IMR-90 (cell line): ENCODE measurements at regions not wholly inside any gene's neighbourhood (a gene's known extent, or its start where the extent isn't known, plus 50 kb on each side); places are given as distances from the start of the nearest gene placed in this dataset.

ENCODE experiments used
- ATAC-seq: fragments of 200-7000 bp; cut with Tn5 transposase; 2 replicates; pipeline ENCODE4 v1.9.1; 2020; ENCODE audit warnings: low read depth, mild to moderate bottlenecking, moderate library complexity
- BruUV-seq: library from RNA; stranded (reverse); fragments of 400-500 nt; replicated peaks from 2 replicates; lab custom pipeline; 2021; lab: Mats Ljungman, UMichigan
- CTCF ChIA-PET: fragments of 300-600 bp; formaldehyde crosslinking; extraction: SDS; loops from one replicate; lab custom pipeline; 2021; ENCODE audit warnings: antibody characterized with exemption; lab: Yijun Ruan, JAX
- POLR2A ChIA-PET: fragments of 300-600 bp; sonication (Branson Sonifier 250); formaldehyde crosslinking; loops from one replicate; lab custom pipeline; 2022; ENCODE audit warnings: antibody characterized with exemption; ENCODE audit not compliant: unreplicated experiment; lab: Charles Lee
- DNase-seq: peaks from one replicate; pipeline ENCODE4 v3.0.0; 2013
- H2AFZ ChIP-seq: replicated peaks from 2 replicates; pipeline ENCODE3; 2013; ENCODE audit warnings: low read length, mild to moderate bottlenecking; ENCODE audit not compliant: poor library complexity
- H2AK5ac ChIP-seq: 2 replicates; pipeline ENCODE4 v1.6.1; 2013; ENCODE audit warnings: low read depth, low read length, inconsistent platforms
- H2AK9ac ChIP-seq: replicated peaks from 2 replicates; pipeline ENCODE3; 2013; ENCODE audit warnings: mild to moderate bottlenecking, low read depth, low read length, moderate library complexity; ENCODE audit not compliant: poor library complexity
- H2BK120ac ChIP-seq: 2 replicates; pipeline ENCODE4 v1.6.1; 2013; ENCODE audit warnings: low read depth, low read length, inconsistent platforms
- H2BK15ac ChIP-seq: 3 replicates; pipeline ENCODE4 v1.6.1; 2013; ENCODE audit warnings: low read depth, low read length, inconsistent platforms
- H2BK20ac ChIP-seq: 2 replicates; pipeline ENCODE4 v1.6.1; 2013; ENCODE audit warnings: low read depth, mild to moderate bottlenecking, inconsistent platforms, low read length, moderate library complexity
- H2BK5ac ChIP-seq: 2 replicates; pipeline ENCODE4 v1.6.1; 2013; ENCODE audit warnings: mild to moderate bottlenecking, low read depth, low read length, inconsistent platforms; ENCODE audit not compliant: poor library complexity, severe bottlenecking
- H3K14ac ChIP-seq: replicated peaks from 2 replicates; pipeline ENCODE4 v1.6.1; 2013; ENCODE audit warnings: low read depth, low read length, inconsistent platforms
- H3K18ac ChIP-seq: 2 replicates; pipeline ENCODE4 v1.6.1; 2013; ENCODE audit warnings: low read depth, low read length, control low read depth
- H3K23ac ChIP-seq: 2 replicates; pipeline ENCODE4 v1.6.1; 2013; ENCODE audit warnings: low read depth, low read length, inconsistent platforms
- H3K27ac ChIP-seq: 2 replicates; pipeline ENCODE4 v1.5.1; 2013; ENCODE audit warnings: mild to moderate bottlenecking, control low read depth, low read length; ENCODE audit not compliant: insufficient read depth
- H3K27me3 ChIP-seq: 2 replicates; pipeline ENCODE4 v1.6.1; 2013; ENCODE audit warnings: low read length; ENCODE audit not compliant: control insufficient read depth, insufficient read depth
- H3K36me3 ChIP-seq: 2 replicates; pipeline ENCODE4 v1.6.1; 2013; ENCODE audit warnings: low read length, mixed read lengths; ENCODE audit not compliant: control insufficient read depth, insufficient read depth
- H3K4ac ChIP-seq: 2 replicates; pipeline ENCODE4 v1.6.1; 2013; ENCODE audit warnings: low read depth, low read length, inconsistent platforms
- H3K4me1 ChIP-seq: 2 replicates; pipeline ENCODE4 v1.6.1; 2013; ENCODE audit warnings: low read length, mixed read lengths; ENCODE audit not compliant: control insufficient read depth, insufficient read depth
- H3K4me2 ChIP-seq: 2 replicates; pipeline ENCODE4 v1.6.1; 2013; ENCODE audit warnings: low read depth, mild to moderate bottlenecking, control low read depth, low read length, moderate library complexity
- H3K4me3 ChIP-seq: 2 replicates; pipeline ENCODE4 v1.5.1; 2013; ENCODE audit warnings: low read depth, mild to moderate bottlenecking, control low read depth, low read length, moderate library complexity; ENCODE audit not compliant: insufficient read depth
- H3K56ac ChIP-seq: 2 replicates; pipeline ENCODE4 v1.6.1; 2013; ENCODE audit warnings: low read length, inconsistent platforms; ENCODE audit not compliant: insufficient read depth; ENCODE audit errors: extremely low read depth
- H3K79me1 ChIP-seq, 2 experiments: 2 replicates each; pipeline ENCODE4 v1.6.1; 2013; ENCODE audit warnings: low read length in 2 of 2, inconsistent platforms in 1 of 2, low read depth in 1 of 2
- H3K9ac ChIP-seq: 2 replicates; pipeline ENCODE4 v1.6.1; 2013; ENCODE audit warnings: low read depth, low read length, control low read depth
- H3K9me1 ChIP-seq: 2 replicates; pipeline ENCODE4 v1.6.1; 2013; ENCODE audit warnings: low read length, inconsistent platforms; ENCODE audit not compliant: insufficient read depth
- H3K9me3 ChIP-seq: 2 replicates; pipeline ENCODE4 v1.6.1; 2013; ENCODE audit warnings: low read length; ENCODE audit not compliant: control insufficient read depth, insufficient read depth
- H4K20me1 ChIP-seq: 2 replicates; pipeline ENCODE4 v1.6.1; 2013; ENCODE audit warnings: low read length, inconsistent platforms; ENCODE audit not compliant: insufficient read depth
- H4K5ac ChIP-seq: 2 replicates; pipeline ENCODE4 v1.6.1; 2013; ENCODE audit warnings: mild to moderate bottlenecking, low read depth, low read length, control low read depth
- H4K8ac ChIP-seq, 2 experiments: 2 replicates each; pipeline ENCODE4 v1.6.1; 2013; ENCODE audit warnings: low read depth in 2 of 2, low read length in 2 of 2, control low read depth in 1 of 2, inconsistent platforms in 1 of 2
- H4K91ac ChIP-seq: 2 replicates; pipeline ENCODE4 v1.6.1; 2013; ENCODE audit warnings: low read depth, low read length, inconsistent platforms; ENCODE audit not compliant: insufficient read depth
- BHLHE40 ChIP-seq: fragments of 150-350 bp; IDR thresholded peaks from 2 replicates; pipeline ENCODE4 v1.6.1; 2016; ENCODE audit warnings: mild to moderate bottlenecking, low read depth, low read length
- CEBPB ChIP-seq: IDR thresholded peaks from 2 replicates; pipeline ENCODE4 v1.6.1; 2012; ENCODE audit warnings: low read depth, low read length, improper control_type of control experiment
- CHD1 ChIP-seq: IDR thresholded peaks from 2 replicates; pipeline ENCODE4 v1.6.1; 2012; ENCODE audit warnings: low read depth, low read length, improper control_type of control experiment
- FOS ChIP-seq: fragments of 150-350 bp; IDR thresholded peaks from 2 replicates; pipeline ENCODE4 v1.6.1; 2016; ENCODE audit warnings: low read depth, low read length
- MAFK ChIP-seq: IDR thresholded peaks from 2 replicates; pipeline ENCODE4 v1.6.1; 2012; ENCODE audit warnings: low read depth, low read length, improper control_type of control experiment
- MAZ ChIP-seq: IDR thresholded peaks from 2 replicates; pipeline ENCODE4 v1.6.1; 2012; ENCODE audit warnings: low read depth, mild to moderate bottlenecking, low read length, improper control_type of control experiment, moderate library complexity, borderline replicate concordance
- MXI1 ChIP-seq: IDR thresholded peaks from 2 replicates; pipeline ENCODE4 v1.6.1; 2012; ENCODE audit warnings: low read depth, mild to moderate bottlenecking, low read length, moderate library complexity, borderline replicate concordance
- NFE2L2 ChIP-seq: fragments of 150-350 bp; IDR thresholded peaks from 2 replicates; pipeline ENCODE4 v1.6.1; 2016; ENCODE audit warnings: low read depth, mild to moderate bottlenecking, low read length
- POLR2A ChIP-seq: IDR thresholded peaks from 2 replicates; pipeline ENCODE4 v1.6.1; 2012; ENCODE audit warnings: mild to moderate bottlenecking, low read depth, low read length
- RAD21 ChIP-seq: IDR thresholded peaks from 2 replicates; pipeline ENCODE4 v1.6.1; 2012; ENCODE audit warnings: low read length, improper control_type of control experiment
- RCOR1 ChIP-seq: IDR thresholded peaks from 2 replicates; pipeline ENCODE4 v1.6.1; 2012; ENCODE audit warnings: mild to moderate bottlenecking, low read length, improper control_type of control experiment; ENCODE audit not compliant: insufficient replicate concordance
- RFX5 ChIP-seq: IDR thresholded peaks from 2 replicates; pipeline ENCODE4 v1.8.0; 2012; ENCODE audit warnings: low read depth, mild to moderate bottlenecking, low read length, moderate library complexity
- SMC3 ChIP-seq: fragments of 150-350 bp; IDR thresholded peaks from 2 replicates; pipeline ENCODE4 v1.6.1; 2016; ENCODE audit warnings: low read depth, mild to moderate bottlenecking, antibody characterized with exemption, low read length, moderate library complexity
- WGBS, 2 experiments: methylation state at CpG; one replicate each; pipeline versions ENCODE4 v1.1.5 to v1.1.7; 2013; ENCODE audit warnings: missing lambda C conversion rate in 2 of 2; ENCODE audit not compliant: insufficient read length in 1 of 2; ENCODE audit errors: extremely low coverage in 2 of 2; 5-methylcytosine and 5-hydroxymethylcytosine counted together
- dilution Hi-C: fragments of 300-500 bp; cut with HindIII; formaldehyde crosslinking; loops from one replicate; pipeline ENCODE4 v1.14.3; 2018; ENCODE audit warnings: low sequenced_read_pairs; ENCODE audit not compliant: unreplicated experiment
- in situ Hi-C: fragments of 300-500 bp; cut with MboI; formaldehyde crosslinking; loops from 3 replicates; pipeline ENCODE4 v1.14.3; 2019; ENCODE audit warnings: low sequenced_read_pairs, inconsistent platforms, mixed read lengths
- intact Hi-C: fragments of 100-400 bp; cut with micrococcal nuclease; formaldehyde crosslinking; loops from 2 replicates; pipeline ENCODE4 v1.10.0; 2022
- TF ChIP-seq, protein P1 (sequence below): fragments of 150-350 bp; IDR thresholded peaks from 2 replicates; pipeline ENCODE4 v1.6.1; 2016; ENCODE audit warnings: low read depth, mild to moderate bottlenecking, low read length, moderate library complexity, borderline replicate concordance
- TF ChIP-seq, protein P2 (sequence below): fragments of 150-350 bp; IDR thresholded peaks from 2 replicates; pipeline ENCODE4 v1.6.1; 2017; ENCODE audit warnings: mild to moderate bottlenecking, antibody characterized with exemption, low read length, low read depth
- TF ChIP-seq, protein P3 (sequence below): conservative IDR thresholded peaks from 2 replicates; pipeline ENCODE4 v1.5.1; 2012; ENCODE audit warnings: mild to moderate bottlenecking, low read depth, low read length, improper control_type of control experiment

GRCh38 chr2:176463546-176463945 is 194.3 kb downstream of the MTX2 start:
- Histone ChIP-seq H4K5ac (no peak overlapping the region), H2BK15ac (no peak overlapping the region), H3K9me1 (no peaks in the 10 kb centered on the region), H3K9ac (no peak overlapping the region), H3K9me3 (no peaks in the 10 kb centered on the region), H4K20me1 (no peaks in the 10 kb centered on the region), H2AK9ac (no peak overlapping the region), H3K23ac (no peak overlapping the region), H2BK5ac (no peak overlapping the region), H2AFZ (no peak overlapping the region), H3K56ac (no peak overlapping the region), H3K36me3 (no peaks in the 10 kb centered on the region), H3K4me1 (peaks cover 2% of the 10 kb centered on the region), H3K14ac (no peak overlapping the region), H3K27ac (no peak overlapping the region), H2BK20ac (no peak overlapping the region), H3K27me3 (peaks cover 11% of the 10 kb centered on the region), H4K91ac (no peak overlapping the region), H3K79me1 (no peaks in the 10 kb centered on the region), H3K4ac (no peak overlapping the region), H3K4me2 (no peak overlapping the region), H2AK5ac (no peak overlapping the region), H3K4me3 (no peak overlapping the region), H2BK120ac (no peak overlapping the region), H4K8ac (no peak overlapping the region), H3K18ac (no peak overlapping the region)
- WGBS, 2 experiments: no CpG with 5 or more reads among the region's 3 CpGs
- dilution Hi-C loops: no loop called here
- BruUV-seq: no TSS peak
- ChIA-PET POLR2A (no interaction called here), CTCF (no interaction called here)
- in situ Hi-C loops: no loop called here
- no peak for TF ChIP-seq MAZ
- TF ChIP-seq MAFK: no peak
- TF ChIP-seq, protein P1, sequence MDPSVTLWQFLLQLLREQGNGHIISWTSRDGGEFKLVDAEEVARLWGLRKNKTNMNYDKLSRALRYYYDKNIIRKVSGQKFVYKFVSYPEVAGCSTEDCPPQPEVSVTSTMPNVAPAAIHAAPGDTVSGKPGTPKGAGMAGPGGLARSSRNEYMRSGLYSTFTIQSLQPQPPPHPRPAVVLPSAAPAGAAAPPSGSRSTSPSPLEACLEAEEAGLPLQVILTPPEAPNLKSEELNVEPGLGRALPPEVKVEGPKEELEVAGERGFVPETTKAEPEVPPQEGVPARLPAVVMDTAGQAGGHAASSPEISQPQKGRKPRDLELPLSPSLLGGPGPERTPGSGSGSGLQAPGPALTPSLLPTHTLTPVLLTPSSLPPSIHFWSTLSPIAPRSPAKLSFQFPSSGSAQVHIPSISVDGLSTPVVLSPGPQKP: no peak
- TF ChIP-seq SMC3: no peak
- no peak for TF ChIP-seq MXI1
- TF ChIP-seq CHD1: no peak
- TF ChIP-seq FOS: no peak
- TF ChIP-seq RAD21: no peak
- no peak for TF ChIP-seq RCOR1
- no peak for TF ChIP-seq NFE2L2
- TF ChIP-seq CEBPB: no peak
- no peak for TF ChIP-seq POLR2A
- TF ChIP-seq, protein P2, sequence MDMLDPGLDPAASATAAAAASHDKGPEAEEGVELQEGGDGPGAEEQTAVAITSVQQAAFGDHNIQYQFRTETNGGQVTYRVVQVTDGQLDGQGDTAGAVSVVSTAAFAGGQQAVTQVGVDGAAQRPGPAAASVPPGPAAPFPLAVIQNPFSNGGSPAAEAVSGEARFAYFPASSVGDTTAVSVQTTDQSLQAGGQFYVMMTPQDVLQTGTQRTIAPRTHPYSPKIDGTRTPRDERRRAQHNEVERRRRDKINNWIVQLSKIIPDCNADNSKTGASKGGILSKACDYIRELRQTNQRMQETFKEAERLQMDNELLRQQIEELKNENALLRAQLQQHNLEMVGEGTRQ: no peak
- TF ChIP-seq, protein P3, sequence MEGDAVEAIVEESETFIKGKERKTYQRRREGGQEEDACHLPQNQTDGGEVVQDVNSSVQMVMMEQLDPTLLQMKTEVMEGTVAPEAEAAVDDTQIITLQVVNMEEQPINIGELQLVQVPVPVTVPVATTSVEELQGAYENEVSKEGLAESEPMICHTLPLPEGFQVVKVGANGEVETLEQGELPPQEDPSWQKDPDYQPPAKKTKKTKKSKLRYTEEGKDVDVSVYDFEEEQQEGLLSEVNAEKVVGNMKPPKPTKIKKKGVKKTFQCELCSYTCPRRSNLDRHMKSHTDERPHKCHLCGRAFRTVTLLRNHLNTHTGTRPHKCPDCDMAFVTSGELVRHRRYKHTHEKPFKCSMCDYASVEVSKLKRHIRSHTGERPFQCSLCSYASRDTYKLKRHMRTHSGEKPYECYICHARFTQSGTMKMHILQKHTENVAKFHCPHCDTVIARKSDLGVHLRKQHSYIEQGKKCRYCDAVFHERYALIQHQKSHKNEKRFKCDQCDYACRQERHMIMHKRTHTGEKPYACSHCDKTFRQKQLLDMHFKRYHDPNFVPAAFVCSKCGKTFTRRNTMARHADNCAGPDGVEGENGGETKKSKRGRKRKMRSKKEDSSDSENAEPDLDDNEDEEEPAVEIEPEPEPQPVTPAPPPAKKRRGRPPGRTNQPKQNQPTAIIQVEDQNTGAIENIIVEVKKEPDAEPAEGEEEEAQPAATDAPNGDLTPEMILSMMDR: no peak
- no peak for TF ChIP-seq RFX5
- TF ChIP-seq BHLHE40: no peak
- DNase-seq (no peak), ATAC-seq (no peak)
- intact Hi-C loops: no loop called here
